ENCODE measurements at regions not wholly inside any gene's neighbourhood (a gene's known extent, or its start where the extent isn't known, plus 50 kb on each side); places are given as distances from the start of the nearest gene placed in this dataset.

GRCh38 chr14:97618917-97619690 lies 821.9 kb downstream of the VRK1 start:
- DNase-seq = no peak

- DNase-seq = no peak
Observed at GRCh38 chr14:97620066-97620465, 822.9 kb downstream of the VRK1 start.

- DNase-seq = no peak
Observed at GRCh38 chr14:97624985-97625384, 827.8 kb downstream of the VRK1 start.

GRCh38 chr14:97625477-97625876 lies 828.3 kb downstream of the VRK1 start:
- no peak for DNase-seq

- DNase-seq = no peak
Observed at GRCh38 chr14:97626088-97626487, 828.9 kb downstream of the VRK1 start.

GRCh38 chr14:97630249-97630648 lies 833.1 kb downstream of the VRK1 start:
- DNase-seq = no peak

- no peak for DNase-seq
Observed at GRCh38 chr14:97633131-97633738, 836.1 kb downstream of the VRK1 start.

GRCh38 chr14:97634751-97635150 lies 837.6 kb downstream of the VRK1 start:
- DNase-seq = peak; percentile 14

- DNase-seq = no peak
Observed at GRCh38 chr14:97638864-97639263, 841.7 kb downstream of the VRK1 start.

GRCh38 chr14:97640031-97640430 lies 842.8 kb downstream of the VRK1 start:
- DNase-seq = no peak

GRCh38 chr14:97641827-97642226 lies 844.6 kb downstream of the VRK1 start:
- no peak for DNase-seq

- DNase-seq = no peak
Observed at GRCh38 chr14:97642631-97643030, 845.4 kb downstream of the VRK1 start.

- DNase-seq = no peak
Observed at GRCh38 chr14:97644365-97644764, 847.2 kb downstream of the VRK1 start.

- no peak for DNase-seq
Observed at GRCh38 chr14:97649752-97650151, 852.6 kb downstream of the VRK1 start.

- no peak for DNase-seq
Observed at GRCh38 chr14:97655169-97655948, 858.2 kb downstream of the VRK1 start.

GRCh38 chr14:97657609-97658008 lies 860.4 kb downstream of the VRK1 start:
- DNase-seq = no peak

- DNase-seq = no peak
Observed at GRCh38 chr14:97687944-97688630, 890.9 kb downstream of the VRK1 start.

GRCh38 chr14:97688631-97689336 lies 891.6 kb downstream of the VRK1 start:
- DNase-seq = no peak

GRCh38 chr14:97692084-97692483 lies 894.9 kb downstream of the VRK1 start:
- no peak for DNase-seq

- DNase-seq = no peak
Observed at GRCh38 chr14:97695456-97695981, 898.3 kb downstream of the VRK1 start.

- DNase-seq = peak; percentile 16
Observed at GRCh38 chr14:97697772-97698171, 900.6 kb downstream of the VRK1 start.

GRCh38 chr14:97699026-97699425 lies 901.8 kb downstream of the VRK1 start:
- DNase-seq = no peak
